ENCODE measurements at regions not wholly inside any gene's neighbourhood (a gene's known extent, or its start where the extent isn't known, plus 50 kb on each side); places are given as distances from the start of the nearest gene placed in this dataset.

- no TSS peak for BruUV-seq (replicated peaks)
- no peaks in the 10 kb centered on the region for H3K9me1 ChIP-seq (ENCODE audit: control insufficient read depth, insufficient read depth, low read length)
- no peak overlapping the region for H3K4me3 ChIP-seq
- ChIA-PET CTCF (ENCODE audit: low intra/inter-chr PET ratio) (no interaction called here), POLR2A (no interaction called here)
- no peak overlapping the region for H3K4me2 ChIP-seq (ENCODE audit: insufficient read depth, low read length)
- WGBS (ENCODE audit: insufficient coverage, low coverage, missing lambda C conversion rate), result 0% methylated on average over 5 of the region's 5 CpGs
- H3K79me2 ChIP-seq (ENCODE audit: control insufficient read depth, insufficient read depth, low read length), result no peaks in the 10 kb centered on the region
- no peak overlapping the region for H3K9ac ChIP-seq (ENCODE audit: insufficient read depth in 1 of 2, low read depth in 2 of 2, low read length in 2 of 2)
- DNase-seq (ENCODE audit: extremely low read depth in 1 of 4, low spot score in 3 of 4) (no peak), FAIRE-seq (no peak), ATAC-seq (no peak)
- no peak overlapping the region for H3K27ac ChIP-seq (ENCODE audit: extremely low read depth, low read depth, low read length)
- no peaks in the 10 kb centered on the region for H3K4me1 ChIP-seq (replicated peaks in 1 of 2; ENCODE audit: control insufficient read depth in 2 of 2, insufficient read depth in 2 of 2, low read length in 2 of 2)
- intact Hi-C loops (cut with micrococcal nuclease) (no loop called here), in situ Hi-C loops (cut with MboI) (no loop called here)
- H3K27me3 ChIP-seq (ENCODE audit: control insufficient read depth in 2 of 2, insufficient read depth in 2 of 2, low read length in 2 of 2), result no peaks in the 10 kb centered on the region
- no peak overlapping the region for H2AFZ ChIP-seq (ENCODE audit: low read depth, low read length)
- H3K9me3 ChIP-seq (replicated peaks; ENCODE audit: control insufficient read depth, insufficient read depth, low read depth, low read length), result no peaks in the 10 kb centered on the region
- no peaks in the 10 kb centered on the region for H3K36me3 ChIP-seq (ENCODE audit: control insufficient read depth, insufficient read depth, low read length)
- H4K20me1 ChIP-seq (replicated peaks; ENCODE audit: control insufficient read depth, insufficient read depth, low read length), result no peaks in the 10 kb centered on the region
- TF ChIP-seq, protein P1, sequence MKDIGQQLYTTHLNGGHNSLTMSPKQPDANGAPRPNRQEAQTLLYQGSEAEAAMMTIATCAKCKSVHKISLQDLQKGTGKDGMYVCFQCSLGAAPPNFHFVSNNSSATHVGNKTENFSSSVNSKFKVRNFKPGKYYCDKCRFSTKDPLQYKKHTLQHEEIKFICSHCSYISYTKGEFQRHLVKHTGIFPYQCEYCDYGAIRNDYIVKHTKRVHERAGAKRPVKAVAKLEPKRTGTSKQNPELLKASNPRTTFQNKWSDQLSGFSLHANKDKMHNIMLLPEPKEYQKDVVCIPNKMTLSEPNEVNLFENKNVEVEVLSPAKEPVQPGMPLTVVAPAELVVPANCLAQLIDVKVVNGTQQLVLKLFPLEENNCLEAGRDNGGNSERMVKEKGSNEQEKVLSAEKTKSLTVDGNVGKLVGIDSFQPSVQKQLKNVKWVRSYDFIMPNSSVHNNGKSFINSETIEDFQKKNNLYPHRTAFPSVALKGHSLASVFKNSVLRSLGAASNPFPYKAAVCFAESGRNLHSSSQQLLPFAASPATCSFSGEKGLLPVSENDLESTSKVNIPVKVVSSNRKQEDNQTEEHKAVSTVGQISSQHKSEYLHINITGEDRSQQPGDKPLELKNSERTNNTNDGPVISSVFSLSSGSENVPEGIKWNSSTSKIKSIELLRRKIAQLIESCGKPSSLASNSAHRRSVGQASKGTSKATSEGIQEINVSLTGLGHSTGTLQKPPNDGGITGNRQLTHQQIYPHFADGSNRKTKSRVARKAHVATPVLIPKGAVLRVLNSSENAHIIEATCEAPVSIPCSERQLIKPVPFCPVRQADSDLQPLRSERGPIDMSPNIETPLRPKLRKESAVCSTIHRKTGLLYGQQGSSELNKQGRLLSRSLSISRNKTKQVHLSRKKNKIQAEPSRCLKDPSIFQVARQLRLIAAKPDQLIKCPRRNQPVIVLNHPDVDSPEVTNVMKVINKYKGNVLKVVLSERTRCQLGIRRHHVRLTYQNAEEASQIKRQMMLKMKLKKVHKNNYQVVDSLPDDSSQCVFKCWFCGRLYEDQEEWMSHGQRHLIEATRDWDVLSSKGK (CRISPR knock-in tag; IDR thresholded peaks at IDR 0.05), result no peak
- TF ChIP-seq TSC22D4 (tag; IDR thresholded peaks at IDR 0.05) (no peak), ZNF592 (IDR thresholded peaks at IDR 0.05) (no peak), SMAD3 (CRISPR knock-in tag; conservative IDR thresholded peaks at IDR 0.05) (no peak), NCOR1 (IDR thresholded peaks at IDR 0.05) (no peak)
These were observed 529.2 kb downstream of the EPHB1 start for GRCh38 chr3:135324301-135324700.

Measured in K562 (cell line).